ENCODE measurements at regions not wholly inside any gene's neighbourhood (a gene's known extent, or its start where the extent isn't known, plus 50 kb on each side); places are given as distances from the start of the nearest gene placed in this dataset.

DNA sequence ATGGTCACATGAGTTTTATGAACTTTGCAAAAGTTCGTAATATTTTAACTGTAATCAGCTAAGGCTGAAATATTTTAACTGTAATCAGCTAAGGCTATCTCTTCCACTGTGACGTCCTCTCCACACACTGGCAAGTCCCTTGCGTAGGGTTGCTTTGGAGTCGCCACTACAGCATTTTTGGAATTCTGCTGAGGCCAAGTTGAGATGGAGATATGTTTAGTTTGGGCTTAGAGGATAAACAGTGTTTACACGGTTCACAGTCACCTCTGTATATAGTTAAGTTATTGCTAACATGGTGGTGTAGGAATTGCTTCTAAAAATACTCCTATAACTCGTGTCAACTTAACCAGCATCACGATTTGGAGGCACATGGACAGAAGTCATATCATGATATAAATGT, 143.6 kb upstream of the SERP2 start:
- Mint-ChIP-seq H3K4me3 (no peak overlapping the region), H3K27me3 (ENCODE audit: low read depth in 3 of 3) (peaks cover 2 to 12% (median 3%) of the 10 kb centered on the region in 3 donors), H3K4me1 (peaks cover 5% of the 10 kb centered on the region), H3K9me3 (peaks cover 0 to 4% (median 0%) of the 10 kb centered on the region in 7 donors), H3K36me3 (no peaks in the 10 kb centered on the region), H3K27ac (no peak overlapping the region)
- H3K9ac ChIP-seq (ENCODE audit: insufficient read depth, low read length, poor library complexity, severe bottlenecking) = no peak overlapping the region
- H3K36me3 ChIP-seq (replicated peaks in 1 of 2; ENCODE audit: control insufficient read depth in 1 of 2, insufficient read depth in 2 of 2, low read length in 2 of 2) = no peaks in the 10 kb centered on the region
- no peaks in the 10 kb centered on the region for H3K4me1 ChIP-seq (ENCODE audit: control insufficient read depth in 1 of 2, insufficient read depth in 2 of 2, low read length in 2 of 2)
- intact Hi-C loops (cut with micrococcal nuclease) = no loop called here
- H2AFZ ChIP-seq (ENCODE audit: insufficient read depth, low read depth, low read length, poor library complexity, severe bottlenecking) = no peak overlapping the region
- no peaks in the 10 kb centered on the region for H4K20me1 ChIP-seq (ENCODE audit: insufficient read depth, low read length)
- no CpG with 5 or more reads among the region's 7 CpGs for WGBS (ENCODE audit: insufficient coverage)
- no peaks in the 10 kb centered on the region for H3K79me2 ChIP-seq (ENCODE audit: insufficient read depth, low read length)
- peaks cover 0 to 3% of the 10 kb centered on the region in 2 donors for H3K9me3 ChIP-seq (replicated peaks in 1 of 2; ENCODE audit: control insufficient read depth in 1 of 2, insufficient read depth in 1 of 2, low read length in 2 of 2)
- TF ChIP-seq, protein P1, sequence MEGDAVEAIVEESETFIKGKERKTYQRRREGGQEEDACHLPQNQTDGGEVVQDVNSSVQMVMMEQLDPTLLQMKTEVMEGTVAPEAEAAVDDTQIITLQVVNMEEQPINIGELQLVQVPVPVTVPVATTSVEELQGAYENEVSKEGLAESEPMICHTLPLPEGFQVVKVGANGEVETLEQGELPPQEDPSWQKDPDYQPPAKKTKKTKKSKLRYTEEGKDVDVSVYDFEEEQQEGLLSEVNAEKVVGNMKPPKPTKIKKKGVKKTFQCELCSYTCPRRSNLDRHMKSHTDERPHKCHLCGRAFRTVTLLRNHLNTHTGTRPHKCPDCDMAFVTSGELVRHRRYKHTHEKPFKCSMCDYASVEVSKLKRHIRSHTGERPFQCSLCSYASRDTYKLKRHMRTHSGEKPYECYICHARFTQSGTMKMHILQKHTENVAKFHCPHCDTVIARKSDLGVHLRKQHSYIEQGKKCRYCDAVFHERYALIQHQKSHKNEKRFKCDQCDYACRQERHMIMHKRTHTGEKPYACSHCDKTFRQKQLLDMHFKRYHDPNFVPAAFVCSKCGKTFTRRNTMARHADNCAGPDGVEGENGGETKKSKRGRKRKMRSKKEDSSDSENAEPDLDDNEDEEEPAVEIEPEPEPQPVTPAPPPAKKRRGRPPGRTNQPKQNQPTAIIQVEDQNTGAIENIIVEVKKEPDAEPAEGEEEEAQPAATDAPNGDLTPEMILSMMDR (IDR thresholded peaks at IDR 0.05) = no peak
- no peak overlapping the region for H3K4me3 ChIP-seq (replicated peaks in 1 of 3; ENCODE audit: low read depth in 2 of 3, low read length in 3 of 3)
- H3K27ac ChIP-seq (ENCODE audit: low read depth in 1 of 2, low read length in 2 of 2) = no peak overlapping the region
- DNase-seq = no peak
- no peak overlapping the region for H3K4me2 ChIP-seq (replicated peaks; ENCODE audit: extremely low read depth, low read length, poor library complexity, severe bottlenecking)
- no peaks in the 10 kb centered on the region for H3K27me3 ChIP-seq (ENCODE audit: control insufficient read depth in 2 of 2, insufficient read depth in 2 of 2, low read length in 2 of 2)

DNA sequence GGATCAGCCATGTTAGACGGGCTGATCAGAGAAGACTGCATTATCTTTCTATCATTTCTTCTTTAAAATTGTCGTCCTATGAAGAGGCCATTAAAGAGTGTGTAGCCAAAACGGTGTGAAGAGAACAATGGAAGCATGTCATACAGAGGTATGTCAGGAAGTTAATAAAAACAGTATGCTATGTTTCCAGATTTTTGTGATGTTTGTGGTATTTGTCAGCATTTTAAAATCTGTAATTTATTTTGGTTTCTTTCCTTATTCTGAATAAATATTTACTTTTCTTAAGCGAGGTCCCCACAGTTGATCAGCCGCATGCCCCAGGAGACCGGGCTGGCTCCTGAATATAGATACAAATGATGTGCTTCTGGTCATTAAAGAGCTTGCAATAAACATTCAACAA, 142.9 kb upstream of the SERP2 start:
- Mint-ChIP-seq H3K36me3 (no peaks in the 10 kb centered on the region), H3K9me3 (peaks cover 0 to 4% (median 0%) of the 10 kb centered on the region in 7 donors), H3K4me1 (peaks cover 5% of the 10 kb centered on the region), H3K27me3 (ENCODE audit: low read depth in 3 of 3) (peaks cover 2 to 13% (median 3%) of the 10 kb centered on the region in 3 donors), H3K4me3 (no peak overlapping the region), H3K27ac (peak overlapping the region in 1 of 7 donors; percentile 18)
- Histone ChIP-seq H3K27me3 (ENCODE audit: control insufficient read depth in 2 of 2, insufficient read depth in 2 of 2, low read length in 2 of 2) (no peaks in the 10 kb centered on the region), H3K4me3 (replicated peaks in 1 of 3; ENCODE audit: low read depth in 2 of 3, low read length in 3 of 3) (no peak overlapping the region), H3K9me3 (replicated peaks in 1 of 2; ENCODE audit: control insufficient read depth in 1 of 2, insufficient read depth in 1 of 2, low read length in 2 of 2) (peaks cover 0 to 3% of the 10 kb centered on the region in 2 donors), H3K27ac (ENCODE audit: low read depth in 1 of 2, low read length in 2 of 2) (no peak overlapping the region), H3K9ac (ENCODE audit: insufficient read depth, low read length, poor library complexity, severe bottlenecking) (no peak overlapping the region), H3K4me1 (ENCODE audit: control insufficient read depth in 1 of 2, insufficient read depth in 2 of 2, low read length in 2 of 2) (no peaks in the 10 kb centered on the region), H3K36me3 (replicated peaks in 1 of 2; ENCODE audit: control insufficient read depth in 1 of 2, insufficient read depth in 2 of 2, low read length in 2 of 2) (no peaks in the 10 kb centered on the region), H3K79me2 (ENCODE audit: insufficient read depth, low read length) (no peaks in the 10 kb centered on the region), H4K20me1 (ENCODE audit: insufficient read depth, low read length) (no peaks in the 10 kb centered on the region), H2AFZ (ENCODE audit: insufficient read depth, low read depth, low read length, poor library complexity, severe bottlenecking) (no peak overlapping the region), H3K4me2 (replicated peaks; ENCODE audit: extremely low read depth, low read length, poor library complexity, severe bottlenecking) (no peak overlapping the region)
- no CpG with 5 or more reads among the region's 6 CpGs for WGBS (ENCODE audit: insufficient coverage)
- DNase-seq = no peak
- intact Hi-C loops (cut with micrococcal nuclease) = no loop called here
- TF ChIP-seq, protein P1 (IDR thresholded peaks at IDR 0.05) = no peak
